Astrocyte of the hippocampus (primary cell): ENCODE measurements at regions not wholly inside any gene's neighbourhood (a gene's known extent, or its start where the extent isn't known, plus 50 kb on each side); places are given as distances from the start of the nearest gene placed in this dataset.
"Not testable (repeated sequence)": the region's sequence is repeated elsewhere in the genome, so short reads cannot be mapped to it uniquely, and the experiment has no call there.

ENCODE experiments used
- DNase-seq: peaks from one replicate; pipeline ENCODE4 v3.0.0; 2011; ENCODE audit warnings: low read depth, low spot score

DNA sequence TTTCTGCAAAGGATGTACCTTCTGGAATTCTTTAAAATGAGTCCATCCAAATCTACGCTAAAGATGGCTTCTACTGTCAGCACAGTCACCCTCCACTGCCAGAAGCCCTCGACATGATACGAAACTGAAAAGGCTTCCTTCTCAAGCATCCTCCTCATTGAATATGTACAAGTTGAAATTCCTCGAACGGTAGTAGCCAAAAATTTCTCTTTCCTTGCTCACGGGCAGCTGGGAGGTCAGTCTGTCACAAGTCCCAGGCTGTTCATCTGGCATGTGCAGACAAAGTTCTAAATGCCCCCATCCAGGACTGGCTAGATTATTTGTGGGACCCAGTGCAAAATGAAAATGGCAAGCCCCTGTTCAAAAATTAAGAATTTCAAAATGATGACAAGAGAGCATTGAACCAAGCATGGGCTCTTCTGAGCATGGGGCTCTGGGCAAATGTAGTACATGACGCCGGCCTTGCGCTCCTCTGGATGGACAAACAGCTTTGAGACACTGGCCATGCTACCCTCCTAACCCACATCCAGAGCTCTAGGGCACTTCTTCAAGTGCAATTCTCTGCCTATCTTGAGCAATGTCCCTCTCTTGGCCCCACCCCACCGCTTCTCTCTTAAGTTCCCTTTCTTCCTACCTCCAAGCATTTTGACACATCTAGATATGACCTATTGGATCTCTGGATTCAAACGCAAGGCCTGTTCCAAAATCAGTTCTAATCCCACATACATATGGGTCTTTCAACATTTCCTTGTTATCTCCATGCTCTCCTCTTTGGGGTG, 78.9 kb upstream of the FLT1 start:
- no peak for DNase-seq

DNA sequence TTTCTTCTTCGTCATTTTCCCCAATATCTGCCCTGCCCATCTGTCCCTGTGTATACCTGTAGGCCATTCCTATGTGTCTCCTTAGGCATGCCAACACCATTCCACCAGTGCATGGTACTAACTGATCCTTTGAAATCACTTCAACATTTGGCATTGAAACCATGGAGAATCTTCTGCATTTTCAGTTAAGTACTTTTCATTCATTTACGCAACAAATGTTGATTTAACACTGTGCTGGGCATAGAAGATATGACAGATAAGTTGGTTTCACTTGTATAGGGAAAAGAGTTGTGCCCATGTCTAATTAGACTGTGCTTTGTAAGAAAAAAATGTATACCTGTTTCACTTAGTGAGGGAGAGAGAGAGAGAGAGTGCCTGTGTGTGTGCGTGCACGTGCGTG, 77.9 kb upstream of the FLT1 start:
- no peak for DNase-seq

- DNase-seq: not testable (repeated sequence)
Measured at GRCh38 chr13:28570356-28570755, 75.4 kb upstream of the FLT1 start.

GRCh38 chr13:28569886-28570285, 75.0 kb upstream of the FLT1 start:
- DNase-seq: no peak

DNA sequence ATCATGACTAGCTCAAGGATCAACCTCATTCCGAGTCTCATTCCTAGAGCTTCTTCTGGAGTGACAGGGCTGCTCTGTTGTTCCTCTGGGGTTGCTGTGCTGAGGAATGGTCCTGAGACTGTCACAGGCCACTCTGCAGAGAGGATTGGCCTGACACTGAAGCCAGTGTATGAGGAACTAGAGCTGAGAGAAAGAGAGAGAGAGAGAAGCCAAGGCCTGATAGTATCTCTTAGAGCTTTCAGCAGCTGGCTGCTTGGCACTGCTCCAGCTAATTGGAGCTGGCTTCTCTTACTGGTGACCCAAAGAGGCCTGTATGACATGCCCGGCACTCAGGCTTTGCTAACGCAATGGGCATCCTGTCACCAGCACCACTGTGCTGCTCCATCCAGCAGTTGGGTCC, 73.4 kb upstream of the FLT1 start:
- DNase-seq: no peak

DNA sequence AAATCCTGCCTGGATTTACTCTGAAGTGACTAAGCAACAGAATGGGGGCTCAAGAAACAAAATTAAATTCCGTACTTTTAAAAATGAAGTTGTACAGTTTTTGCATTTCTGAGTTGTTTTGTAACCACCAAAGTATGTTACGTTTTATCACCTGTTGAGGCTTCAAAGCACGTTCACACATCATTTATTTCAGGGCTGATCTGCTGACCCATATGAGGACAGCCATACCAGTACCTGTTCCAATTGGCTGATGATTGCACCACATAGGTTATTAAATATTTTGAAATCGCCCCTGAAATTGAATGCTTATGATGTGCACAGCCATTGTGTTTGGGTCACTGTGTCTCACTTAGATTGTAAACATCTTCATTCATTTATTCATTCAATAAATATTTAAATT, 72.0 kb upstream of the FLT1 start:
- DNase-seq: no peak

DNA sequence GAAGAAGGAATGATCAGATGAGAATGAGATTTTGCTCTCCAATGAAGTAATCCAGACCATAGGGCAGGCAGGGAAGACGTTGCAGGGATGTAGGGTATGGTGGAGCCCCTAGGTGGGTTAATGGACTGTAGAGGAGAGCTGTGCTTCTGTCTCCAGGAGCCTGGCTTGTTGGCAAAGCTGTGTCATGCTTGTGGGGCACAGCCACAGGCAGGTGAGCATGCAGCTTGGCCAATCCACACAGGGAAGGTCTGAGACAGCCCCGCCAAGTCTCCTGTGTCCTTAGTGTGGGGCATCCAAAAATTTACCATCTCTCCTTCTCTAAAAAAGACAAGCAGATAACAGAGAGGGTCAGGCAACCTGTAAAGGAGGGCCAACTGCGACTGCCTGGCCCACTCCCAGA, 71.4 kb upstream of the FLT1 start:
- DNase-seq: no peak

DNA sequence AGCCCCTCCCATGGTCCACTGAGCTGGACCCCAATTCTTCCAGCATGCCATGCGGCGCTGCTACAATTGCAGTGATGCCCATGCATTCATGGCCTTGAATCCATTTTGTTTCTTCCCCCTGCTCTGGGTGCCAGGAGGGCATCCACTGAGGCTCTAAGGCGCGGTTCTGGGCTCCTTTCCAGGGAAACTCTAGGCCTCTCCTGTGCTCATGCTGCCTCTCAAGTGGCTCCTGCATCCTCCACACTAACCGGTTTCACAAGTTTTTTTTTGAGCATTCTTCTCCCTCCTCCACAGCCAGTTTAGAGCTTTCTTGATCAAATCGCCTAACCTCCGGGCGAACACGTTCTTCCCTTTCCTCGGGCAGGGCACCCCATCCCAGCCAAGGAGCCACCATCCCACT, 69.1 kb upstream of the FLT1 start:
- DNase-seq: no peak

DNA sequence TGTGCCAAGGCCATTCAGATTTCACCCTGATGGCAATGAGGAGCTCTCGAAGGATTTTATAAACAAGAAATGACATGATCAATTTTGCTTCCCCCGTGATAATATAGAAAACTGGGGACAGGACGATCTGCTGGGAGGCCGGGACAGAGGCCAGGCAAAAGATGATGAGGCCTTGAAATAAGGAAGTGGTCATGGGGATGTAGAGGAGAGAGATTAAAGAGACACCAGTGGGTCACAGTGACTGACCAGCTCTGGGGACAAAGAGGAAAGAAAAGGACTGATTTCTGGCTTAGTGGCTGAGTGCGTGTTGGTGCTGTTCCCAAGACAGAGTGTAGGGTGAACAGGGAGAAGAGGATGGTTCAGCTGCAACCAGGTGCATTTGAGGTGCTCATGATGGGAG, 68.7 kb upstream of the FLT1 start:
- DNase-seq: no peak

- no peak for DNase-seq
Measured at GRCh38 chr13:28560612-28561011, 65.7 kb upstream of the FLT1 start.

DNA sequence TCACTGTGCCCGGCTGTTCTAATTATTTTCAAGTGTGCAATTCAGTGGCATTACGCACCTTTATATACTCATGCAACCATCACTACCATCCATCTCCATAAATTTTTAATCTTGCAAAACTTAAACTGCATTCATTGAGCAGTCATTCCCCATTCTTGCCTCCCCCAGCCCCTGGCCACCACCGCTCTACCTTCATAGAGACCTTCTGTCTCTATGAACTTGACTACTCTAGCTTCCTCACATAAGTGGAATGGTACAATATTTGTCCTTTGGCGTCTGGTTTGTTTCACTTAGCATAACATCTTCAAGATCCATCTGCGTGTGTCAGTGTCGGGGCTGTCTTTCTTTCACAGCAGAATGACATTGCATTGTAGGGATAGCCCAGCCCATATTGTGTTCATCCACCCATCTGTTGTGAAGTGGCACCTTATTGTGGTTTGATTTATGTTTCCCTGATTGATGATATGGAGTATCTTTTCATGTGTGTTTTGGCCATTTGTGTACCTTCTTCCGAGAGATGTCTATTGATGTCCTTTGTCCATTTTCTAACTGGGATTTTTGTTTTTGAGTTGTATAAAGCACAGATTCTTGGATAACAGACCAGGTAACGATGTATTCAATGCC, 64.8 kb upstream of the FLT1 start:
- DNase-seq: no peak

- DNase-seq: peak; percentile 67
Measured at GRCh38 chr13:28558567-28558966, 63.6 kb upstream of the FLT1 start.

- peak; percentile 88 for DNase-seq
Measured at GRCh38 chr13:28557725-28558520, 63.0 kb upstream of the FLT1 start.

- DNase-seq: no peak
Measured at GRCh38 chr13:28555096-28555495, 60.2 kb upstream of the FLT1 start.

DNA sequence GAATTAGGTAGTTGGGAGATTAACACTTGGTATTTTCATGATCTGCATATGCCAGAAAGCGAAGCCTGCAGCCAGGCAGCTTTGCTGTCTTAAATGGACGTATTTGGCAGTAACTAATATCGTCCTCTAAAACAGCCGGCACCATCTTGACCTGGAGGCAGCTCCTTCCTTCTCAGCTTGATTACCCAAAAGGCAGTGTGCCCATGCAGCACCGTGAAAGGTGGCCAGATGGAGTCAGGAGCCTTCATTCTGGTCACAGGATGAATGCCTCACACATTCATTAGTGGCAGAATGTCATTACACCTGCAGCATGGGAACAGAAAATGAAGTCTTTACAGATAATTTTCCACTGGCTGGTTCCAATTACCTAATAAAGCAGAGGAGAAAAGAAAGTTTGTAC, 59.0 kb upstream of the FLT1 start:
- no peak for DNase-seq

DNA sequence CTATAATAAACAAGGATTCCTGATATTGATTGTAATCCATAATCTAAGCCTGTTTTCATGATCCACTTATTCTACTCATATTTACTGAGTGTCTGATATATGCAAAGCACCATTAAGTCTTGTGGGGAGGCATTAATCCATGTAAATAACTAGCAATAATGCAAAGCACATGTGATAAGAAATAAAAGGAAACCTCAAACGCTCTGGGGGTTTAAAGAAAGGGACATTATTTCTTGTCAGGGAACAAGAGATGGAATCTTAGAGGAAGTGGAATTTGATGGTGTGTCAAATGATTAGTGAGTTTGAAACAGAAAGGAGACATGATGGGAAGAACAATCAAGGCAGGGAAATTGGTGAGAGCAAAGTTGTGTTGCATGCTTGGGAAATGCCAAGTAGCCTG, 57.4 kb upstream of the FLT1 start:
- no peak for DNase-seq

- DNase-seq: no peak
Measured at GRCh38 chr13:28551498-28551895, 56.6 kb upstream of the FLT1 start.

- DNase-seq: no peak
Measured at GRCh38 chr13:28550721-28551497, 56.0 kb upstream of the FLT1 start.

GRCh38 chr13:28550091-28550490, 55.2 kb upstream of the FLT1 start:
- no peak for DNase-seq

- no peak for DNase-seq
Measured at GRCh38 chr13:28548872-28549271, 53.9 kb upstream of the FLT1 start.

GRCh38 chr13:28548468-28548867, 53.5 kb upstream of the FLT1 start:
- no peak for DNase-seq
